ENCODE measurements at regions not wholly inside any gene's neighbourhood (a gene's known extent, or its start where the extent isn't known, plus 50 kb on each side); places are given as distances from the start of the nearest gene placed in this dataset.

DNA sequence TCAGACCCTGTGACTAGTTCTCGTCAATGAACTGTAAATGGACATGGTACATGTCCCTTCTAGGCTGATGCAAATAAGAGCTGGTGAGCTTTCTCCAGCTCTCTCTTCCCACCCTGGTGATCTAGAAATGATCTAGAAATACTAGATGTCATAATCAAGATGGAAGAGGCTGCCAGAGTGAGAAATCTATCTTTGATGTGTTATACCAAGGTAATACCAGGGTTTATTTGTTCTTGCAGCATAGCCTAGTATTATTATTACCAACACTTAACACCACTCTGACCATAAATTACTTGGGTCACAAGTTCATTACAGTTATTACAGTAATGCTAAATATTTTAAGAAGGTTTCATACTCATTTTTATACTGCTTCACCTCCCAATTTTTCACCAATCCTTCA is 138.4 kb upstream of the LMCD1 start (continued):
- no peak for TF ChIP-seq JUND (IDR thresholded peaks at IDR 0.05; ENCODE audit: low read depth, low read length)
- TF ChIP-seq, protein P1, sequence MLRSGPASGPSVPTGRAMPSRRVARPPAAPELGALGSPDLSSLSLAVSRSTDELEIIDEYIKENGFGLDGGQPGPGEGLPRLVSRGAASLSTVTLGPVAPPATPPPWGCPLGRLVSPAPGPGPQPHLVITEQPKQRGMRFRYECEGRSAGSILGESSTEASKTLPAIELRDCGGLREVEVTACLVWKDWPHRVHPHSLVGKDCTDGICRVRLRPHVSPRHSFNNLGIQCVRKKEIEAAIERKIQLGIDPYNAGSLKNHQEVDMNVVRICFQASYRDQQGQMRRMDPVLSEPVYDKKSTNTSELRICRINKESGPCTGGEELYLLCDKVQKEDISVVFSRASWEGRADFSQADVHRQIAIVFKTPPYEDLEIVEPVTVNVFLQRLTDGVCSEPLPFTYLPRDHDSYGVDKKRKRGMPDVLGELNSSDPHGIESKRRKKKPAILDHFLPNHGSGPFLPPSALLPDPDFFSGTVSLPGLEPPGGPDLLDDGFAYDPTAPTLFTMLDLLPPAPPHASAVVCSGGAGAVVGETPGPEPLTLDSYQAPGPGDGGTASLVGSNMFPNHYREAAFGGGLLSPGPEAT (IDR thresholded peaks at IDR 0.05; ENCODE audit: low read depth), result no peak
- no peak for TF ChIP-seq POU2F2 (IDR thresholded peaks at IDR 0.05; ENCODE audit: borderline replicate concordance, low read depth, low read length)
- no peak for TF ChIP-seq RB1 (IDR thresholded peaks at IDR 0.05; ENCODE audit: borderline replicate concordance)

DNA sequence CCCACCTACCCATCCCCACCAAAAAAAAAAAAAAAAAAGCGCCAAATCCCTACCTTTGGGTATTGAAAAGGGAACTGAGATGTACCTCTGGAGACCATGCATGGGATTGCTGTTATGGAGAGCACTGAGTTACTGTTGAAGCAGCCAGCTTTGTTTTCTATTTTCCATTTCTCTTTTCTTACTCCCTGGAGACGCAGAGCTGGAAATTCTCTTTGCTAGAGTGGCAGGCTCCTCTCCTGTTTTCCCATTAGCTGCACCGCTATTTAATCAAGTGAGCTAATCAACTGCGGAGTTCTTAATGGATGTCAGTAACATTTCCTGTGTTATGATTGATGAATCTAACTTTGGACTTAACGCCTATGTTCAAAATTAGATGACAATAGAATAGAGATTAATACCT is 136.1 kb upstream of the LMCD1 start:
- TF ChIP-seq SIN3A (IDR thresholded peaks at IDR 0.05; ENCODE audit: low read depth, low read length), result no peak
- no peak for TF ChIP-seq STAT1 (conservative IDR thresholded peaks at IDR 0.05)
- no peak for TF ChIP-seq IKZF1 (conservative IDR thresholded peaks at IDR 0.05)
- TF ChIP-seq TARDBP (IDR thresholded peaks at IDR 0.05; ENCODE audit: borderline replicate concordance), result no peak
- Histone ChIP-seq H3K79me2 (ENCODE audit: control insufficient read depth, insufficient read depth, low read length) (no peaks in the 10 kb centered on the region), H4K20me1 (ENCODE audit: control insufficient read depth, insufficient read depth) (no peaks in the 10 kb centered on the region), H3K4me1 (ENCODE audit: control insufficient read depth, insufficient read depth, low read length) (no peaks in the 10 kb centered on the region), H3K9ac (ENCODE audit: control insufficient read depth, insufficient read depth, low read length) (no peak overlapping the region), H2AFZ (ENCODE audit: control insufficient read depth, low read depth, low read length) (no peak overlapping the region), H3K36me3 (ENCODE audit: control insufficient read depth in 2 of 2, insufficient read depth in 2 of 2, low read length in 1 of 2) (no peaks in the 10 kb centered on the region), H3K4me3 (no peak overlapping the region), H3K9me3 (replicated peaks; ENCODE audit: control insufficient read depth, insufficient read depth, low read length) (no peaks in the 10 kb centered on the region; the same call in 2 of the 3 replicates), H3K4me2 (ENCODE audit: control insufficient read depth, insufficient read depth) (no peak overlapping the region), H3K27me3 (replicated peaks in 1 of 2; ENCODE audit: control insufficient read depth in 2 of 2, insufficient read depth in 2 of 2, low read length in 1 of 2) (no peaks in the 10 kb centered on the region), H3K27ac (ENCODE audit: control insufficient read depth, insufficient read depth) (no peak overlapping the region)
- WGBS (ENCODE audit: insufficient coverage, insufficient replicate concordance, low lambda C conversion rate, missing lambda C conversion rate), result 28% methylated on average over 4 of the region's 5 CpGs
- DNase-seq (ENCODE audit: low read depth, low spot score), result no peak
- no peak for ATAC-seq
- ChIA-PET RAD21 (ENCODE audit: unreplicated experiment) (interaction anchor here (0.7 kb wide), 1 partner anchor 731 kb away, joined by 3 read pairs; no protein-coding TSS in a partner anchor), CTCF (interaction anchor here (0.7 to 1.7 kb wide), 2 partner anchors 50 to 52 kb away, joined by 3 read pairs; no protein-coding TSS in a partner anchor), POLR2A (no interaction called here), SMC1A (ENCODE audit: uncharacterized antibody, unreplicated experiment) (interaction anchor here (0.8 kb wide), 2 partner anchors 9 to 78 kb away, joined by 3 read pairs; no protein-coding TSS in a partner anchor)
- no peak for FAIRE-seq
- in situ Hi-C loops (cut with MboI) (no loop called here), intact Hi-C loops (cut with micrococcal nuclease; ENCODE audit: unreplicated experiment) (no loop called here)
- no TSS peak for BruUV-seq (replicated peaks)
